HepG2 (cell line): ENCODE measurements at regions not wholly inside any gene's neighbourhood (a gene's known extent, or its start where the extent isn't known, plus 50 kb on each side); places are given as distances from the start of the nearest gene placed in this dataset.

Experiments used
- ATAC-seq: fragments of 200-7000 bp; cut with Tn5 transposase; 3 replicates; pipeline ENCODE4 v1.9.1; 2020; ENCODE audit warnings: mild to moderate bottlenecking, moderate library complexity
- BruUV-seq: library from RNA; stranded (reverse); fragments of 400-500 nt; replicated peaks from 2 replicates; lab custom pipeline; 2021; lab: Mats Ljungman, UMichigan
- CTCF ChIA-PET: fragments of 300-600 bp; formaldehyde crosslinking; extraction: SDS; loops from one replicate; lab custom pipeline; 2021; ENCODE audit warnings: low total read pairs, inconsistent platforms, low intra/inter-chr PET ratio; lab: Yijun Ruan, JAX
- POLR2A ChIA-PET: fragments of 350-600 bp; sonication (Branson Sonifier 250); formaldehyde crosslinking; loops from one replicate; lab custom pipeline; 2020; ENCODE audit warnings: antibody characterized with exemption, inconsistent platforms; lab: Yijun Ruan, JAX
- DNase-seq: peaks from one replicate; pipeline ENCODE4 v3.0.0-alpha.2; 2015; ENCODE audit warnings: low spot score
- FAIRE-seq: peaks from 3 replicates; lab custom pipeline; 2011; peaks lifted over from hg19 to GRCh38; lab: Jason Lieb, UNC
- H2AFZ ChIP-seq: one replicate; pipeline ENCODE4 v1.6.1; 2011; ENCODE audit warnings: low read length, inconsistent platforms
- H3K27ac ChIP-seq: fragments of 300-600 bp; 3 replicates; pipeline ENCODE4 v1.8.0; 2011; ENCODE audit warnings: mixed run types, mild to moderate bottlenecking, mixed read lengths, low read length, inconsistent platforms; ENCODE audit not compliant: insufficient read depth; ENCODE audit errors: extremely low read length
- H3K27me3 ChIP-seq, 2 experiments: fragments of 200-600 bp in 1 of 2; 2 replicates in 1 of 2; 3 replicates in 1 of 2; pipeline versions ENCODE4 v1.6.0 to v1.8.0; 2011; ENCODE audit warnings: low read length in 2 of 2, mild to moderate bottlenecking in 2 of 2, moderate library complexity in 2 of 2, inconsistent platforms in 1 of 2; ENCODE audit not compliant: insufficient read depth in 2 of 2, control insufficient read depth in 1 of 2
- H3K36me3 ChIP-seq, 2 experiments: fragments of 200-600 bp in 1 of 2; replicated peaks in 1 of 2; 2 replicates in 1 of 2; 3 replicates in 1 of 2; pipeline versions ENCODE4 v1.5.1 to v1.8.0; 2011; ENCODE audit warnings: low read length in 2 of 2, inconsistent platforms in 1 of 2; ENCODE audit not compliant: insufficient read depth in 2 of 2, control insufficient read depth in 1 of 2
- H3K4me1 ChIP-seq: 2 replicates; pipeline ENCODE4 v1.5.1; 2012; ENCODE audit warnings: low read length, inconsistent platforms; ENCODE audit not compliant: insufficient read depth
- H3K4me2 ChIP-seq: 2 replicates; pipeline ENCODE4 v1.6.0; 2011; ENCODE audit warnings: low read depth, low read length, inconsistent platforms
- H3K4me3 ChIP-seq, 3 experiments: fragments of 200-600 bp in 1 of 3; sonication (generic), shearing (Covaris generic) in 1 of 3; replicated peaks in 1 of 3; 2 replicates each; pipeline ENCODE4 v1.5.1; 2011 to 2016; ENCODE audit warnings: low read length in 3 of 3, inconsistent platforms in 2 of 3, low read depth in 2 of 3, mild to moderate bottlenecking in 2 of 3, control low read depth in 1 of 3, mixed read lengths in 1 of 3; ENCODE audit not compliant: insufficient read depth in 1 of 3
- H3K79me2 ChIP-seq: one replicate; pipeline ENCODE4 v1.6.1; 2011; ENCODE audit warnings: low read length, inconsistent platforms; ENCODE audit not compliant: insufficient read depth
- H3K9ac ChIP-seq: 2 replicates; pipeline ENCODE4 v1.6.0; 2011; ENCODE audit warnings: mild to moderate bottlenecking, low read depth, low read length, inconsistent platforms; ENCODE audit not compliant: insufficient read depth
- H3K9me3 ChIP-seq: 2 replicates; pipeline ENCODE4 v1.5.1; 2012; ENCODE audit warnings: mild to moderate bottlenecking, low read length
- H4K20me1 ChIP-seq: 2 replicates; pipeline ENCODE4 v1.6.0; 2011; ENCODE audit warnings: inconsistent platforms, mild to moderate bottlenecking, low read length, moderate library complexity; ENCODE audit not compliant: insufficient read depth
- ARNT ChIP-seq: fragments of 450-650 bp; IDR thresholded peaks from 2 replicates; pipeline ENCODE4 v1.6.1; 2017
- EP300 ChIP-seq, 3 experiments: sonication (generic) in 1 of 3; formaldehyde crosslinking in 1 of 3; IDR thresholded peaks; 2 replicates each; pipeline versions ENCODE4 v1.5.1 to v1.6.1; 2011 to 2020; ENCODE audit warnings: low read depth in 2 of 3, low read length in 2 of 3, borderline replicate concordance in 1 of 3, improper control_type of control experiment in 1 of 3, mild to moderate bottlenecking in 1 of 3, missing genetic modification reagents in 1 of 3, moderate library complexity in 1 of 3
- KMT2B ChIP-seq: IDR thresholded peaks from 2 replicates; pipeline ENCODE4 v1.6.1; 2016; ENCODE audit warnings: missing genetic modification reagents, missing compliant biosample characterization
- SALL1 ChIP-seq: sonication (generic); formaldehyde crosslinking; IDR thresholded peaks from 2 replicates; pipeline ENCODE4 v1.8.0; 2022; ENCODE audit warnings: mild to moderate bottlenecking, missing genetic modification reagents
- SOX6 ChIP-seq, 2 experiments: fragments of 450-650 bp in 1 of 2; sonication (generic) in 1 of 2; formaldehyde crosslinking in 1 of 2; IDR thresholded peaks; 2 replicates each; pipeline versions ENCODE4 v1.4.0 to v1.6.1; 2017 to 2020; ENCODE audit warnings: antibody characterized with exemption in 1 of 2, mild to moderate bottlenecking in 1 of 2, missing genetic modification reagents in 1 of 2
- TARDBP ChIP-seq: sonication (generic); formaldehyde crosslinking; IDR thresholded peaks from 2 replicates; pipeline ENCODE4 v1.8.0; 2022; ENCODE audit warnings: mild to moderate bottlenecking, missing genetic modification reagents
- ZFY ChIP-seq: sonication (generic); formaldehyde crosslinking; IDR thresholded peaks from 2 replicates; pipeline ENCODE4 v1.4.0; 2020; ENCODE audit warnings: missing genetic modification reagents
- ZNF205 ChIP-seq: IDR thresholded peaks from 2 replicates; pipeline ENCODE4 v1.6.1; 2018; ENCODE audit warnings: missing biosample characterization, missing genetic modification reagents
- ZNF317 ChIP-seq: sonication (generic); formaldehyde crosslinking; IDR thresholded peaks from 2 replicates; pipeline ENCODE4 v1.5.0; 2020; ENCODE audit warnings: mild to moderate bottlenecking, missing genetic modification reagents
- WGBS: methylation state at CpG from one replicate; pipeline ENCODE4 v1.1.6; 2017; ENCODE audit warnings: low lambda C conversion rate; 5-methylcytosine and 5-hydroxymethylcytosine counted together
- in situ Hi-C: cut with HindIII; loops from 2 replicates; pipeline ENCODE4 v1.10.0; 2017; ENCODE audit warnings: low pct_unique_long_range_greater_than_20kb; ENCODE audit not compliant: extremely low pct_ligation_motif_present
- intact Hi-C: fragments of 100-400 bp; cut with micrococcal nuclease; formaldehyde crosslinking; loops from one replicate; pipeline ENCODE4 v1.10.0; 2022; ENCODE audit not compliant: unreplicated experiment
- TF ChIP-seq, protein P1 (sequence below): sonication (generic); formaldehyde crosslinking; IDR thresholded peaks from 2 replicates; pipeline ENCODE4 v1.8.0; 2022; ENCODE audit warnings: mild to moderate bottlenecking, missing genetic modification reagents
- TF ChIP-seq, protein P2 (sequence below): sonication (generic); formaldehyde crosslinking; IDR thresholded peaks from 2 replicates; pipeline ENCODE4 v1.4.0; 2020; ENCODE audit warnings: missing genetic modification reagents
- TF ChIP-seq, protein P3 (sequence below), 2 experiments: sonication (generic) in 1 of 2; formaldehyde crosslinking in 1 of 2; IDR thresholded peaks; 2 replicates each; pipeline versions ENCODE4 v1.4.0 to v1.6.1; 2016 to 2020; ENCODE audit warnings: borderline replicate concordance in 1 of 2, low read depth in 1 of 2, mild to moderate bottlenecking in 1 of 2, missing genetic modification reagents in 1 of 2
- TF ChIP-seq, protein P4 (sequence below): fragments of 450-650 bp; IDR thresholded peaks from 2 replicates; pipeline ENCODE4 v1.6.1; 2016

DNA sequence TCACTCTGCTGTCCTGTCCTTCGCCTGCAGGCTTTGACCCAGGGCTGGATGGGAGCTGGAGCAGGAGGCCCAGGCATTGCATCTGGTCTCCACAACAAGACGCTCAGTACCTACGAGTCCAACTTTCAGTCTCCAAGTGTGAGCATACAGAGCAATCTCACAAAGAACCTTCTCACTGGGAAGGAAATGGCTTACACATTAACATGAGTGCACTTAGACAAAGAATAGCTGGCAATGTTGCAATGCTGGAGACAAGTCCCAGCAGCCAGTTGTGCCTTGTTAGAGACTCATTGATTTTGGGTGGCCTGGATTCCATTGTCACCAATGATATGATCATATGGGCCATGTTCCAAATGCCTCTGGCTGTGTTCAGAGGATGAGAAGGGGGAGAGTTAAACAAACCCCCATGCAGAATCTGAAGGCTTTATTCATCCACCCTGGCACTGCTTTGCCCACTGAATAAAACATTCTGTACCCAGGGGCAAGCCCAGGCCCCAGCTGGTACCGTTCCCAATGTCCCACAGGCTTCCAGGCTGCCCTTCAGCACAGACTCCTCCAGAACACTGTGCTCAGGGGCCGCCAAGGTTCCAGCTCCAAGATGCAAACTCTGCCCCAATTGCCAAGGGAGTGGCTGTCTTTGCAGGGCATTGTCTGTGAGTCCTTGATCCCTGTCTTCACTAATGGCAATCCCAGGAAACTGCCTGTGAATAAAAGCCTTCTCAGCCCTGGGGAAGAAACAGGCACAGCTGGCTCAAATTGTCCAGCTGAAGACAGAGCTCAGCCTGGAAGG, 185.5 kb downstream of the HSD17B3 start:
- Histone ChIP-seq H3K36me3 (no peaks in the 10 kb centered on the region), H3K9ac (no peak overlapping the region), H4K20me1 (no peaks in the 10 kb centered on the region), H3K4me1 (peaks cover 29% of the 10 kb centered on the region), H3K4me3 (peak overlapping the region in 1 of 3 experiments; percentile 37; a peak in 2 of 6 replicates), H3K27me3 (no peaks in the 10 kb centered on the region), H3K27ac (no peak overlapping the region), H3K4me2 (peak overlapping the region; percentile 68), H3K79me2 (no peaks in the 10 kb centered on the region), H3K9me3 (no peaks in the 10 kb centered on the region), H2AFZ (peak overlapping the region; percentile 20)
- in situ Hi-C loops = no loop called here
- intact Hi-C loops = no loop called here
- 1% methylated on average over 4 of the region's 5 CpGs for WGBS
- ChIA-PET POLR2A (interaction anchor here (0.6 to 1.2 kb wide), 2 partner anchors 241 to 613 kb away, joined by 3 to 6 read pairs; partner anchors contain the start of gene ERCC6L2), CTCF (no interaction called here)
- FAIRE-seq = peak; percentile 97
- BruUV-seq = no TSS peak
- DNase-seq = peak; percentile 82
- ATAC-seq = peak; percentile 95
- TF ChIP-seq SOX6 (IDR thresholded peaks at IDR 0.05) = no peak
- TF ChIP-seq SOX6 (CRISPR knock-in tag; IDR thresholded peaks at IDR 0.05) = peak; percentile 95
- TF ChIP-seq ZFY (CRISPR knock-in tag) = peak; percentile 28; the same call in 1 of the 2 replicates
- TF ChIP-seq ZNF317 (CRISPR knock-in tag) = 0 out of 2 replicates have a peak, but pooled peaks have one; percentile 40
- peak; percentile 98 for TF ChIP-seq ZNF205 (CRISPR knock-in tag)
- TF ChIP-seq, protein P1, sequence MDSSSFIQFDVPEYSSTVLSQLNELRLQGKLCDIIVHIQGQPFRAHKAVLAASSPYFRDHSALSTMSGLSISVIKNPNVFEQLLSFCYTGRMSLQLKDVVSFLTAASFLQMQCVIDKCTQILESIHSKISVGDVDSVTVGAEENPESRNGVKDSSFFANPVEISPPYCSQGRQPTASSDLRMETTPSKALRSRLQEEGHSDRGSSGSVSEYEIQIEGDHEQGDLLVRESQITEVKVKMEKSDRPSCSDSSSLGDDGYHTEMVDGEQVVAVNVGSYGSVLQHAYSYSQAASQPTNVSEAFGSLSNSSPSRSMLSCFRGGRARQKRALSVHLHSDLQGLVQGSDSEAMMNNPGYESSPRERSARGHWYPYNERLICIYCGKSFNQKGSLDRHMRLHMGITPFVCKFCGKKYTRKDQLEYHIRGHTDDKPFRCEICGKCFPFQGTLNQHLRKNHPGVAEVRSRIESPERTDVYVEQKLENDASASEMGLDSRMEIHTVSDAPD (CRISPR knock-in tag) = no peak
- peak; percentile 47 for TF ChIP-seq SALL1 (CRISPR knock-in tag)
- TF ChIP-seq TARDBP (CRISPR knock-in tag) = peak; percentile 59; the same call in 1 of the 2 replicates
- peak in 1 of 2 experiments; percentile 41; a peak in 1 of 4 replicates for TF ChIP-seq EP300 (IDR thresholded peaks at IDR 0.05; ENCODE audit: low read depth in 2 of 2, low read length in 2 of 2)
- TF ChIP-seq EP300 (CRISPR knock-in tag; IDR thresholded peaks at IDR 0.05; ENCODE audit: borderline replicate concordance) = no peak
- TF ChIP-seq, protein P2, sequence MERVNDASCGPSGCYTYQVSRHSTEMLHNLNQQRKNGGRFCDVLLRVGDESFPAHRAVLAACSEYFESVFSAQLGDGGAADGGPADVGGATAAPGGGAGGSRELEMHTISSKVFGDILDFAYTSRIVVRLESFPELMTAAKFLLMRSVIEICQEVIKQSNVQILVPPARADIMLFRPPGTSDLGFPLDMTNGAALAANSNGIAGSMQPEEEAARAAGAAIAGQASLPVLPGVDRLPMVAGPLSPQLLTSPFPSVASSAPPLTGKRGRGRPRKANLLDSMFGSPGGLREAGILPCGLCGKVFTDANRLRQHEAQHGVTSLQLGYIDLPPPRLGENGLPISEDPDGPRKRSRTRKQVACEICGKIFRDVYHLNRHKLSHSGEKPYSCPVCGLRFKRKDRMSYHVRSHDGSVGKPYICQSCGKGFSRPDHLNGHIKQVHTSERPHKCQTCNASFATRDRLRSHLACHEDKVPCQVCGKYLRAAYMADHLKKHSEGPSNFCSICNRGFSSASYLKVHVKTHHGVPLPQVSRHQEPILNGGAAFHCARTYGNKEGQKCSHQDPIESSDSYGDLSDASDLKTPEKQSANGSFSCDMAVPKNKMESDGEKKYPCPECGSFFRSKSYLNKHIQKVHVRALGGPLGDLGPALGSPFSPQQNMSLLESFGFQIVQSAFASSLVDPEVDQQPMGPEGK (CRISPR knock-in tag) = peak; percentile 15; the same call in 1 of the 2 replicates
- TF ChIP-seq, protein P3, sequence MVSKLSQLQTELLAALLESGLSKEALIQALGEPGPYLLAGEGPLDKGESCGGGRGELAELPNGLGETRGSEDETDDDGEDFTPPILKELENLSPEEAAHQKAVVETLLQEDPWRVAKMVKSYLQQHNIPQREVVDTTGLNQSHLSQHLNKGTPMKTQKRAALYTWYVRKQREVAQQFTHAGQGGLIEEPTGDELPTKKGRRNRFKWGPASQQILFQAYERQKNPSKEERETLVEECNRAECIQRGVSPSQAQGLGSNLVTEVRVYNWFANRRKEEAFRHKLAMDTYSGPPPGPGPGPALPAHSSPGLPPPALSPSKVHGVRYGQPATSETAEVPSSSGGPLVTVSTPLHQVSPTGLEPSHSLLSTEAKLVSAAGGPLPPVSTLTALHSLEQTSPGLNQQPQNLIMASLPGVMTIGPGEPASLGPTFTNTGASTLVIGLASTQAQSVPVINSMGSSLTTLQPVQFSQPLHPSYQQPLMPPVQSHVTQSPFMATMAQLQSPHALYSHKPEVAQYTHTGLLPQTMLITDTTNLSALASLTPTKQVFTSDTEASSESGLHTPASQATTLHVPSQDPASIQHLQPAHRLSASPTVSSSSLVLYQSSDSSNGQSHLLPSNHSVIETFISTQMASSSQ (IDR thresholded peaks at IDR 0.05; ENCODE audit: low read depth) = peak; percentile 84
- TF ChIP-seq, protein P3 (CRISPR knock-in tag; IDR thresholded peaks at IDR 0.05; ENCODE audit: borderline replicate concordance) = peak; percentile 89; the same call in 1 of the 2 replicates
- TF ChIP-seq ARNT = no peak
- TF ChIP-seq, protein P4, sequence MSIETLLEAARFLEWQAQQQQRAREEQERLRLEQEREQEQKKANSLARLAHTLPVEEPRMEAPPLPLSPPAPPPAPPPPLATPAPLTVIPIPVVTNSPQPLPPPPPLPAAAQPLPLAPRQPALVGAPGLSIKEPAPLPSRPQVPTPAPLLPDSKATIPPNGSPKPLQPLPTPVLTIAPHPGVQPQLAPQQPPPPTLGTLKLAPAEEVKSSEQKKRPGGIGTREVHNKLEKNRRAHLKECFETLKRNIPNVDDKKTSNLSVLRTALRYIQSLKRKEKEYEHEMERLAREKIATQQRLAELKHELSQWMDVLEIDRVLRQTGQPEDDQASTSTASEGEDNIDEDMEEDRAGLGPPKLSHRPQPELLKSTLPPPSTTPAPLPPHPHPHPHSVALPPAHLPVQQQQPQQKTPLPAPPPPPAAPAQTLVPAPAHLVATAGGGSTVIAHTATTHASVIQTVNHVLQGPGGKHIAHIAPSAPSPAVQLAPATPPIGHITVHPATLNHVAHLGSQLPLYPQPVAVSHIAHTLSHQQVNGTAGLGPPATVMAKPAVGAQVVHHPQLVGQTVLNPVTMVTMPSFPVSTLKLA = no peak
- TF ChIP-seq KMT2B = no peak
